ENCODE measurements at regions not wholly inside any gene's neighbourhood (a gene's known extent, or its start where the extent isn't known, plus 50 kb on each side); places are given as distances from the start of the nearest gene placed in this dataset.

DNA sequence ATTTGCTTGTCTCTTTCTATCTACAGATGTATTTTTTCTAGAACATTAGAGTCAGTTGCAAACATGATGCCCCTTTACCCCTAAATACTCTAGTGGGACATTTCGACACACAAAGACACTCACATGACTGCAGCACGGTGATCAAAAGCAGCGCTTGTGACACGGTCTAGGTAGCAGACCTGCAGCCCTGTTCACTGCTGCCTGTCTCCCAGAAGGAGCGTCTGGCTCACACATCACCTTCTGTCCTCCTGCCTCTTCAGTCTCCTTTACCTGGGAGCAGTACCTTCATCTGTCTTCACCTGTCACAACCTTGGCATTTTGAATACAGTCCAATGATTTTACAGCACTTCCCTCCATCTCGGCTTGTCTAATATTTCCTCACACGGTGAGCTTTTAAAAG, 51.9 kb upstream of the SH3PXD2B start:
- DNase-seq (ENCODE audit: low spot score) = no peak
- intact Hi-C loops (cut with DNase I) = no loop called here

DNA sequence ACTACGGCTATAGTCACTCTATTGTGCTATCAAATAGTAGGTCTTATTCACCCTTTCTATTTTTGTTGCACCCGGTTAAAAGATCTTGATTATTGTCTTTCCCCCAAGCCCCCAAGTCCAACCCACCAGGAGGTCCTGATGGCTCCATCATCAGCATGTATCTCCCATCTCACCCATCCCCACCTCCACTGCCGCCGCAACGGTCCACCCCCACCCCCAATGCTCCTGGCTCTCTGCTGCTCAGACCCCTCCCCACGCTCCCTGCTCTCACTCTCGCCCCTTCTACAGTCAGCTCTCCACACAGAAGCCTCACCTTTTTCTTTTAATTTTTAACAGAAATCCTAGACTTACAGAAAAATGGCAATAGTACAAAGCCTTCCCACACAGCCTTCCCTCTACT, 51.5 kb upstream of the SH3PXD2B start:
- peak; percentile 32 for DNase-seq (ENCODE audit: low spot score)
- intact Hi-C loops (cut with DNase I) = no loop called here

DNA sequence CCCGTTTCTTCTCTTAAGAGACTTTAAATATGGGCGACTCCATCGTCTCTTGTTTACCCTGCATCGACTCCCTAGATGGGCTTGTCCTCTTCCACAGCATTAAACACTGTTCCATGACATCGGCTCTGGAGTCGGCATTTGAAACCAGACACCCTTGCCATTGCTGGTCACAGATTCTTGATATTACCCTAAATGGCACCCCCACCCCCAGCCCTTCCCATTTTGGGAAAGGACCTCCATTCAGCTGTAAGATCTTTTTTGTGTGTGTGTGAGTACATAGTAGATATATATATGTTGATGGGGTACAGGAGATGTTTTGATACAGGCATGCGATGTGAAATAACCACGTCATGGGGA, 51.1 kb upstream of the SH3PXD2B start:
- DNase-seq (ENCODE audit: low spot score) = peak; percentile 22
- intact Hi-C loops (cut with DNase I) = no loop called here

DNA sequence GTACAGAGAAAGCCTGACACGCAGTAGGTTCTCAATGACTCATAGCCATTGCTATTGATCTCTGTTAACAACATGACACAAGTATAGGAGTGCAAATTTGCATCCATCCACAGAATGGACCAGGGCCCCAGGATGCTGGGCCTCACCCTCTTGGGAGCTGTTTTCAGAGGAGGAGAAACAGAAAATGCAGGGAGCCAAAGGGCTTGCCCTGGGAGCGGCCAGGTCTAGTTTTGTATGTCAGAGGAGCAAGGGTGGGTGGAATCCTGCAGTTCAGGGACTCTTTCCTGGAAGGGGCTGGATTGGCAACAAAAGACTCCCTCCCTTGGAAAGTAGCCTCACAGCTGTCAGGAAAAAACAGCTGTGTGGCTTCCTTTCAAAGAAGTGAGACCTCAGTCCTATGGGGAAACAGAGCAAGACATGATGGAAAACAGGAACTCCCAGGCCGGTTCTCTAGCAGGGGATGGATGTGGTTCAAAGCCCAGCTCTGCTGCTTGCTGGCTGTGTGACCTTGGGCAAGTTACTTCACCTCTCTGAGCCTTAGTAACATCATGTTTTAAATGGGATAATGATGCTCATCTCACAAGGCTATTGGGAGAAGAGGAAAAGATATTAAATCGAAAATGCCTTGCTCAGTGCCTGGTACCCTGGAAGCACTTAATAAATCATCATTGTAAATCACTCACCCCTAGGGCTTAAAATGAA, 50.5 kb upstream of the SH3PXD2B start:
- intact Hi-C loops (cut with DNase I) = no loop called here
- peak; percentile 80 for DNase-seq (ENCODE audit: low spot score)

DNA sequence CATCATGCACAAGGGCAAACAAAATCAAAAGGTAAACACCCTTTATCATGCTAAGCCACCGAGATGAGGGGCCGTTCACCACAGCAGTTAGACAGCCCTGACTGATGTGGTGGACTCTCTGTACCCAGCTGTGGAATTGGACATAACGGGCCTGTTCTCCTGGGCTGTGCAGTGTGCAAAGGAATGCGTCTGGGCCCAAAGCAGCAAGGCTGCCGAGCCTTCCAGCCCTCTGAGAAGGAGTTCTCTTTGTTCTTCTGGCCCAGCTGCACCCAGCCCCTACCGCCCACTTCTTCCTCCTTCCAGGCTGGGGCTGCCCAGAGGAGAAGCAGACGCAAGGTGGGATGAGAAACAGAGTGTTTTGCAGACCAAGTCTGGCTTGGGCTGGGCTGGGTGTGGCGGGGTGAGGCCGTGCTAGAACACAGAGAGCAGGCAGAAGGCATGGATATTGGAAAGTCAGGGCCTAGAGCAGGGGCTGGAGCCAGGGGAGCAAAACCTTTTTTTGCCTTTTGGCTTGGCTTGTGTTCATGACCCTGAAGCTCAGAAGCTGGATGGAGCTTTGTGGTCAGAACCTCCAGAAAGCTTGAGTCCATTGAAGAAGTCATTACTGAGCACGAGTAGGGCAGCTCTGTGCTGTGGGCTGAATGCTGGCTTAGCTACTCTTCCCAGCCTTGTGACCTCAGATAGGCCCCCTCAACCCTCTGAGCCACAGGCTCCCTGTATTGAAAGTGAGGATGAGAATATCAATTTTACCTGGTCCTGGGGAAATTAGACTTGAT, 49.8 kb upstream of the SH3PXD2B start:
- DNase-seq (ENCODE audit: low spot score) = peak; percentile 90
- intact Hi-C loops (cut with DNase I) = no loop called here

Measured in posterior vena cava (tissue), 2 donors.